ENCODE measurements at regions not wholly inside any gene's neighbourhood (a gene's known extent, or its start where the extent isn't known, plus 50 kb on each side); places are given as distances from the start of the nearest gene placed in this dataset.

GRCh38 chr3:150216866-150217600 is 191.1 kb upstream of the TSC22D2 start:
- Histone ChIP-seq H3K4me1 (ENCODE audit: control insufficient read depth, insufficient read depth, low read length) (no peaks in the 10 kb centered on the region), H3K4me2 (ENCODE audit: control insufficient read depth, insufficient read depth) (no peak overlapping the region), H4K20me1 (ENCODE audit: control insufficient read depth, insufficient read depth) (no peaks in the 10 kb centered on the region), H3K27ac (ENCODE audit: control insufficient read depth, insufficient read depth) (no peak overlapping the region), H3K4me3 (no peak overlapping the region), H2AFZ (ENCODE audit: control insufficient read depth, low read depth, low read length) (no peak overlapping the region), H3K79me2 (ENCODE audit: control insufficient read depth, insufficient read depth, low read length) (no peaks in the 10 kb centered on the region), H3K36me3 (ENCODE audit: control insufficient read depth in 2 of 2, insufficient read depth in 2 of 2, low read length in 1 of 2) (no peaks in the 10 kb centered on the region), H3K9ac (ENCODE audit: control insufficient read depth, insufficient read depth, low read length) (no peak overlapping the region), H3K27me3 (replicated peaks in 1 of 2; ENCODE audit: control insufficient read depth in 2 of 2, insufficient read depth in 2 of 2, low read length in 1 of 2) (no peaks in the 10 kb centered on the region; a peak in 1 of 4 replicates), H3K9me3 (replicated peaks; ENCODE audit: control insufficient read depth, insufficient read depth, low read length) (no peaks in the 10 kb centered on the region; the same call in 2 of the 3 replicates)
- ATAC-seq (no peak), DNase-seq (ENCODE audit: low read depth, low spot score) (no peak), FAIRE-seq (no peak)
- SMC1A ChIA-PET (ENCODE audit: uncharacterized antibody, unreplicated experiment) = interaction anchor here (0.8 to 1.9 kb wide), 4 partner anchors 10 to 279 kb away, joined by 3 to 11 read pairs (median 4); no protein-coding TSS in a partner anchor
- RAD21 ChIA-PET (ENCODE audit: unreplicated experiment) = interaction anchor here (1.0 kb wide), 1 partner anchor 34 kb away, joined by 3 read pairs; no protein-coding TSS in a partner anchor
- WGBS (ENCODE audit: insufficient coverage, insufficient replicate concordance, low lambda C conversion rate, missing lambda C conversion rate) = 76% methylated on average over 9 of the region's 9 CpGs
- POLR2A ChIA-PET = no interaction called here
- CTCF ChIA-PET = interaction anchor here (0.6 to 5.4 kb wide), 7 partner anchors 37 to 740 kb away, joined by 3 to 66 read pairs (median 3); no protein-coding TSS in a partner anchor
- no TSS peak for BruUV-seq (replicated peaks)
- intact Hi-C loops (cut with micrococcal nuclease; ENCODE audit: unreplicated experiment) = no loop called here
- TF ChIP-seq ZNF24 (IDR thresholded peaks at IDR 0.05) = no peak
- no peak for TF ChIP-seq TCF12 (IDR thresholded peaks at IDR 0.05; ENCODE audit: low read depth, low read length)
- no peak for TF ChIP-seq NFIC (IDR thresholded peaks at IDR 0.05; ENCODE audit: low read depth, low read length)
- TF ChIP-seq BCLAF1 (IDR thresholded peaks at IDR 0.05) = no peak
- no peak for TF ChIP-seq MTA2 (IDR thresholded peaks at IDR 0.05; ENCODE audit: low read depth)
- TF ChIP-seq NRF1 (conservative IDR thresholded peaks at IDR 0.05; ENCODE audit: low read depth, low read length) = no peak
- no peak for TF ChIP-seq NR2C1 (IDR thresholded peaks at IDR 0.05)
- no peak for TF ChIP-seq SUPT20H (IDR thresholded peaks at IDR 0.05; ENCODE audit: borderline replicate concordance, control insufficient read depth, low read depth, low read length)
- TF ChIP-seq CREM (IDR thresholded peaks at IDR 0.05; ENCODE audit: low read depth) = no peak
- TF ChIP-seq HCFC1 (IDR thresholded peaks at IDR 0.05; ENCODE audit: low read length) = no peak
- no peak for TF ChIP-seq HDAC6 (IDR thresholded peaks at IDR 0.05; ENCODE audit: unreplicated experiment)
- no peak for TF ChIP-seq TAF1 (IDR thresholded peaks at IDR 0.05; ENCODE audit: borderline replicate concordance, low read depth, low read length)
- TF ChIP-seq ZBTB40 (IDR thresholded peaks at IDR 0.05; ENCODE audit: borderline replicate concordance) = no peak
- no peak for TF ChIP-seq ATF2 (IDR thresholded peaks at IDR 0.05; ENCODE audit: low read length)
- TF ChIP-seq CBX3 (IDR thresholded peaks at IDR 0.05; ENCODE audit: borderline replicate concordance, low read depth) = no peak
- no peak for TF ChIP-seq POLR2A (IDR thresholded peaks at IDR 0.05; ENCODE audit: low read depth, low read length)
- no peak for TF ChIP-seq SMC3 (IDR thresholded peaks at IDR 0.05; ENCODE audit: borderline replicate concordance, low read length)
- TF ChIP-seq CBFB (IDR thresholded peaks at IDR 0.05; ENCODE audit: low read depth) = no peak
- in situ Hi-C loops (cut with MboI) = loop anchor here (5.0 kb wide), 1 partner anchor 250 kb away; no protein-coding TSS in a partner anchor
